Sigmoid colon (tissue), 4 donors: ENCODE measurements at regions not wholly inside any gene's neighbourhood (a gene's known extent, or its start where the extent isn't known, plus 50 kb on each side); places are given as distances from the start of the nearest gene placed in this dataset.

Experiments used
- EP300 ChIP-seq, 4 donors: sonication (generic); formaldehyde crosslinking; IDR thresholded peaks; one replicate each; pipeline ENCODE4 v1.6.1; 2017; ENCODE audit warnings: antibody characterized with exemption in 4 of 4
- POLR2A ChIP-seq, 2 donors: fragments of 450-650 bp; IDR thresholded peaks; one replicate each; pipeline ENCODE4 v1.6.1; 2016; ENCODE audit warnings: antibody characterized with exemption in 2 of 2, mild to moderate bottlenecking in 2 of 2, moderate library complexity in 2 of 2
- TF ChIP-seq, protein P1 (sequence below), 4 experiments: fragments of 450-650 bp in 3 of 4; fragments of 200-600 bp in 1 of 4; IDR thresholded peaks; one replicate each; pipeline ENCODE4 v1.5.1; 2016 to 2019; ENCODE audit warnings: antibody characterized with exemption in 4 of 4, mild to moderate bottlenecking in 3 of 4, moderate library complexity in 2 of 4

DNA sequence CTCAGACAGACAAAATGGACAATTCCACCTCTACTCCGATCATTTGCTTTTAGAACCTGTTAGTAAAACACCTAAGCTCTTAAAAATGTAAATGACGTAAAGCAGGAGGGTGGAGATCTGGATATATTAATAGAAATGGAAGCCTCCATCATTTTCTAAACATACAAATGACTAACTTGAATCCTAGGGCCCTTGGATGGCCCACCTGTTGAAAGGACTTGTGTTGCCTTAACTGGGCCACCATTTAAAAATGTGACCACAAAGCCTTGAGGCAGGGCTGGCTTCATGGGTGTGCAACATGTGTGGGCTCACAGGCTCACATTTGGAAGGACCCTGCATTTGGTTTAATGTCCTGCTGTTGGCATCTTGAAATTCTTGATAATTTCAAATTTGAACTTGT lies 131.5 kb upstream of the PRMT8 start:
- TF ChIP-seq, protein P1, sequence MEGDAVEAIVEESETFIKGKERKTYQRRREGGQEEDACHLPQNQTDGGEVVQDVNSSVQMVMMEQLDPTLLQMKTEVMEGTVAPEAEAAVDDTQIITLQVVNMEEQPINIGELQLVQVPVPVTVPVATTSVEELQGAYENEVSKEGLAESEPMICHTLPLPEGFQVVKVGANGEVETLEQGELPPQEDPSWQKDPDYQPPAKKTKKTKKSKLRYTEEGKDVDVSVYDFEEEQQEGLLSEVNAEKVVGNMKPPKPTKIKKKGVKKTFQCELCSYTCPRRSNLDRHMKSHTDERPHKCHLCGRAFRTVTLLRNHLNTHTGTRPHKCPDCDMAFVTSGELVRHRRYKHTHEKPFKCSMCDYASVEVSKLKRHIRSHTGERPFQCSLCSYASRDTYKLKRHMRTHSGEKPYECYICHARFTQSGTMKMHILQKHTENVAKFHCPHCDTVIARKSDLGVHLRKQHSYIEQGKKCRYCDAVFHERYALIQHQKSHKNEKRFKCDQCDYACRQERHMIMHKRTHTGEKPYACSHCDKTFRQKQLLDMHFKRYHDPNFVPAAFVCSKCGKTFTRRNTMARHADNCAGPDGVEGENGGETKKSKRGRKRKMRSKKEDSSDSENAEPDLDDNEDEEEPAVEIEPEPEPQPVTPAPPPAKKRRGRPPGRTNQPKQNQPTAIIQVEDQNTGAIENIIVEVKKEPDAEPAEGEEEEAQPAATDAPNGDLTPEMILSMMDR (IDR thresholded peaks at IDR 0.05) = no peak
- TF ChIP-seq POLR2A (IDR thresholded peaks at IDR 0.05) (no peak), EP300 (IDR thresholded peaks at IDR 0.05) (no peak)
